ENCODE measurements at regions not wholly inside any gene's neighbourhood (a gene's known extent, or its start where the extent isn't known, plus 50 kb on each side); places are given as distances from the start of the nearest gene placed in this dataset.
"Not testable (repeated sequence)": the region's sequence is repeated elsewhere in the genome, so short reads cannot be mapped to it uniquely, and the experiment has no call there.

GRCh38 chr14:106722813-106723687 lies 1196.7 kb downstream of the TMEM121 start:
- DNase-seq = not testable (repeated sequence)

DNA sequence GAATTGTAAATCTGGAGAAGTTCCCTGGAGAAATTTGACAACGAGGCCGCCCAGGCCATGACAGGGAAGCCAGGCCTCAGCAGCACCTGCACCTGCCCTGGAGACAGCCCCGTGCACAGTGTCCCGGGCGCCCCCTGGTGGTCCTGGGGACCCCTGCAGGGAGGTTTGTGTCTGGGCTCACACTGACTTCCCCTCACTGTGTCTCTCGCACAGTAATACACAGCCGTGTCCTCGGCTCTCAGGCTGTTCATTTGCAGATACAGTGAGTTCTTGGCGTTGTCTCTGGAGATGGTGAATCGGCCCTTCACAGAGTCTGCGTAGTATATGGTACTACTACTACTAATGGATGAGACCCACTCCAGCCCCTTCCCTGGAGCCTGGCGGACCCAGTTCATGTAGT lies 1201.6 kb downstream of the TMEM121 start:
- not testable (repeated sequence) for DNase-seq

GRCh38 chr14:106728611-106729010 lies 1202.2 kb downstream of the TMEM121 start:
- DNase-seq = no peak

GRCh38 chr14:106729551-106729950 lies 1203.2 kb downstream of the TMEM121 start:
- no peak for DNase-seq

- no peak for DNase-seq
Measured at GRCh38 chr14:106733771-106734170, 1207.4 kb downstream of the TMEM121 start.

- DNase-seq = no peak
Measured at GRCh38 chr14:106737021-106737420, 1210.6 kb downstream of the TMEM121 start.

- DNase-seq = peak in 1 of 2 donors; percentile 52
Measured at GRCh38 chr14:106738075-106738474, 1211.7 kb downstream of the TMEM121 start.

DNA sequence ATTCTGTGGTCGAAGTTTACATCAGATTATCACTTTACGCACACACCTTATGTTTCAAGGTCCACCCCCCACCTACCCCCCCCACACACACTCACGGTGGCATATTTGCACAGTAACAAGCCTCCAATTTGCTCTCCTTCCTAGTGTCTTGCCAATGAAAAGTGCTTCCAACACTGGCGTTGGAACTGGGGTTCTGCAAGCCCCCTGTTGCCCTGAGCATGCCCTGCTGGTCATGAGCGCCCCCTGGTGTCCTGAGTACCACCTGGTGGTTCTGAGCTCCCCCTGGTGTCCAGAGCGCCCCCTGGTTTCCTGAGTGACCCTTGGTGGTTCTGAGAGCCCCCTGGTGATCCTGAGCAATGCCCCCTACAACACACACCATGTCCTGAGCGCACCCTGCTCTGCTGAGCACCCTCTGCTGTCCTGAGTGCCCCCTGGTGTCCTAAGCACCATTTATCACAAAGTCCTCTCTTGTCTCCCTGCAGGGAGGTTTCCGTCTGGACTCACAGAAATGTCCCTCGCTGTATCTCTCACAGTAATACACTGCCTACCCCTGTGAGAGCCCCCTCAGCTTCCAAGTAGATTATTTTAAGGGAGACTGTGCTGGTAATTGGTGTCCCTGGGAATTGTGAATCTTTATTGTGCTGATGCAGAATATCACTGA lies 1212.3 kb downstream of the TMEM121 start:
- DNase-seq = peak in 1 of 2 donors; percentile 39

GRCh38 chr14:106741086-106741827 lies 1214.9 kb downstream of the TMEM121 start:
- DNase-seq = peak in 1 of 2 donors; percentile 88

DNA sequence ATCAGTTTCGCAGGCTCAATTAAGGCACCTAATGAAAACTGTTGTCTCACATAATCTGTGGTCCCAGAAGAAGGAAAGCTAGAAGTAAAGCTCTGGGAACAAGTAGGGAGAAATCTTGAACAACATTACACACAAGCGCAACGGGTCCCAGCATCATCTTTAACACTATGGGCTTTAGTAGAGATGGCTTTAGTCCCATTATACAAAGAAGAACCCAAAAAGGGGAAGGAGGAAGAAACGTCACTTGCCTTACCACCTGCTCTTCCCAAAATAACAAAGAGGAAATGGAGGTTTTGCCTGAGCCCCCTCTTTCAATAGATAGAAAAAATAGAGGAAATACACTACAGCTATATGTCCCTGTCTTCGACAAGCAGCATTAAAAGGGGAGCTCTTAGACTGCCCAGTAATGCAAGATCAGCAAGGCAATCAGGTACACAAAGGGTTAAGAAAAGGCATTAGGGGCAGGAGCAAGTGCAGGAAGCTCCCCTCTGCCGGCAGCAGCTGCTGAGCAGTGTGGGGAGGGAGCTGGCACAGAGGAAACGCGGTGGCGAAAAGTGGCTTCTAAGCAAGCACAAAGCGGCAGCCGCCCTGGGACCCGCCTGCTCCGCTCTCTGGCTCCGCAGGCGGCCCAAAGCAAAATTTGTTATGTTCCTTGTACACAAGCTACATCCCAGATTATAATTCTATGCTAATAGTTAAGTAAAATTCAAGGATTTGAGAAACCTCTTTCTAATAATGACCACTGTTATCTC lies 1218.8 kb downstream of the TMEM121 start:
- not testable (repeated sequence) for DNase-seq

DNA sequence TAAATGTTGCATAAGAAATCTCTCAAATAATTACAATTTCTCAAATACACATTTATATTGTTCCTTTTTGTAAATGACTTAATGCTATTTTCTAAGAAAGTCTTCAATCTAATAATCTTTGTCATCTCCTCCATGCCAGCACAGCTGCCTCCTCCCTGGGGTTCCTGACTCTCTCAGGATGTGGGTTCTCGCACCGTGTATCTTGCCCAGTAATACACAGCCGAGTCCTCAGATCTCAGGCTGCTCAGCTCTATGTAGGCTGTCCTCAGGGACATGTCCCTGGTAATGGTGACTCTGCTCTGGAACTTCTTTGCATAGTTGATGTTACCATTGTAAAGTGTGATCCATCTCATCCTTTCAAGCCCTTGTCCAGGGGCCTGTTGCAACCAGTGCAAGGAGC lies 1223.7 kb downstream of the TMEM121 start:
- DNase-seq = not testable (repeated sequence)

GRCh38 chr14:106753751-106754150 lies 1227.4 kb downstream of the TMEM121 start:
- not testable (repeated sequence) for DNase-seq

- DNase-seq = not testable (repeated sequence)
Measured at GRCh38 chr14:106757444-106757843, 1231.1 kb downstream of the TMEM121 start.

DNA sequence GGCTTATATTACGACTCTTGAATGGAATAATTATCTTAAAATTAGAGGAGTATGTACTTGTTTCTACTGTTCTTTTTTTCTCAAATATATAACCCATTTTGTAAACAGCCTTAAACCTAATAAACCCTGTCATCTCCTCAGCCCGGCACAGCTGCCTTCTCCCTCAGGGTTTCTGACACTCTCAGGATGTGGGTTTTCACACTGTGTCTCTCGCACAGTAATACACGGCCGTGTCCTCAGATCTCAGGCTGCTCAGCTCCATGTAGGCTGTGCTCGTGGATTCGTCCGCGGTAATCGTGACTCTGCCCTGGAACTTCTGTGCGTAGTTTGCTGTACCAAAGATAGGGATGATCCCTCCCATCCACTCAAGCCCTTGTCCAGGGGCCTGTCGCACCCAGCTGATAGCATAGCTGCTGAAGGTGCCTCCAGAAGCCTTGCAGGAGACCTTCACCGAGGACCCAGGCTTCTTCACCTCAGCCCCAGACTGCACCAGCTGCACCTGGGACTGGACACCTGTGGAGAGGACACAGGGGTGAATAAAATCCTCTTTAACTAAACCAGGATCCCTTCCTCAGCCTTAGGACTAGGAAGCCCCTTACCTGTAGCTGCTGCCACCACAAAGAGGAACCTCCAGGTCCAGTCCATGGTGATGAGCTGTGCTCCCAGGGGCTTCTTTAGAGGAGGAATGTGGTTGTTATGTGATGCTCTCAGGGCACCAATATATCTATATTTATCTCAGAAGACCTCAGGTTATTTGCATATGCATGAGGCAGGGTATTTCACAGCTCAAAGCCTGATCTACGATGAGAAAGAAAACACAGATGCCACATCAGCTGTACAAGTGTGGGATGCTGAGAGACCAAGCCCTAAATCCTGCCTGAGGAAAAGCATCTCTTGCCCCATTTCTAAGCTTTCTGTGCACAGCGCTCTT lies 1235.8 kb downstream of the TMEM121 start:
- not testable (repeated sequence) for DNase-seq

DNA sequence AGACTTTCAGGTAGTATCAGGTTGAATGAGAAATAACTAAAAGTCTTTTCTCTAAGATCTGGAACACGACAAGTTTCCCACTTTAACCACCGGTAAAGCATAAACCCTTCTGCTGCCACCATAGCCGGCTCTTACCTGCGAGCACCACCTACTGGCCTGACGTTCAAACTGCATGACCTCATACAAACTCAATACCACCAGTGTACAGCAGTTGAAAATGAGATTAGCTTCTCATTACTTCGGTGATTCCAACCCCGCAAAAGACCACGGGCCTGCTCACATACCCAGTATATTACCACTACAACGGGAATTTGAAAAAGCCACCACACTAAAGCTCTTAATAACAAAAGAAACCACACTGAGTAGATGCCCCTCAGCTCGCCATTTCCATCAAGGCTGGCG lies 1238.6 kb downstream of the TMEM121 start:
- not testable (repeated sequence) for DNase-seq

DNA sequence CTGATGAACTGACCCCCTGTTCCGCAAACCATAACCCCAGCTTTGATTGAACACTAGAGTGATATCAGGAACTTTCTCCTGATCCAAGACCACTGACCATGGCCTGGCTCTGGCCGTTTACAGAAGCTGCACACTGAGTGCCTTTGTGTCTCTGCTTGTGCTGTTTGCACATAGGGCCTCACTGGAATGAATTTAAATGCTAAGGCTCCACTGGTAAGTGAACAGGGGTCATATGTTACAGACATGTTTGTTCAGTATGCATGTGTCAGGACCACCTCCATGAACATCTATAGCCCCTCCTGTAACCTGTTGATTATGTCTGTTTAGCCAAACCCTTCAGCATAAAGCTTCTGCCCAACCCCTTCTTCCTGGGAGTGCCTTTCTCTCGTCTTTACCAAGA lies 1239.8 kb downstream of the TMEM121 start:
- DNase-seq = no peak

GRCh38 chr14:106766551-106767277 lies 1240.3 kb downstream of the TMEM121 start:
- peak; percentile 18 to 49 for DNase-seq

- DNase-seq = not testable (repeated sequence)
Measured at GRCh38 chr14:106768230-106768629, 1241.8 kb downstream of the TMEM121 start.

DNA sequence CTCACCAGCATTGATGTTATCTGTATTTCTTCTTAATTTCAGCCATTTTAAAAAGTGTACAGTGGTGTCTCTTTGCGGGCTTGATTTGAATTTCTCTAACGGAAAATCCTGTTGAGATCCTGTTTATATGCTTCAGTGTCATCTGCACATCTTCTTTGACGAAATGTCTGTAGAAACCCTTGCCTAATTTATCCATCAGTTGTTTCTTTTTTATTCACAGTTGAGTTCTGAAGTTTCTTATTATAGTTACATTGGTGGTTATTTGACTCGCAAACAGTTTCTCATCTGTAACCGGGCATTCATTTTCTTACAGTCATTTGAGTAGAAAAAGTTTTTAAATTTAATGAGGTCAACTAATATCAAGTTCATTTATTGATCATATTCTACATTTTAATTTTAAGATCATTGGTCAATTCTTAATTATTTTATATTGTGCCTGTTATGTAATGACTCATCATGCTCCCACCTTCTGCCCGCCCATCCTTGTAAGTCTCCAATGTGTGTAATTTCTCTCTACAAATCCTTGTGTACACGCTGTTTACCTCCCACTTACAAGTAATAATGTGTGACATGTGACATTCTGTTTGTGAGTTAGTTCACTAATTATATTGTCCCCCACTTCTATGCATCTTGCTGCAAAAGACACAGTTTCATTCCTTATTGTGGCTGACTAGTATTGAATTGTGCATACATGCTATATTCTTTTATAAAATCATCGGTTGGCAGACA lies 1242.8 kb downstream of the TMEM121 start:
- not testable (repeated sequence) for DNase-seq

GRCh38 chr14:106770158-106770672 lies 1243.8 kb downstream of the TMEM121 start:
- not testable (repeated sequence) for DNase-seq

Measured in stimulated activated CD4-positive, alpha-beta T cell treated with anti-CD3 and anti-CD28 coated beads, Interleukin-2, amount 100 ng/mL, for 48 hours (primary cell).